ENCODE measurements at regions not wholly inside any gene's neighbourhood (a gene's known extent, or its start where the extent isn't known, plus 50 kb on each side); places are given as distances from the start of the nearest gene placed in this dataset.

DNA sequence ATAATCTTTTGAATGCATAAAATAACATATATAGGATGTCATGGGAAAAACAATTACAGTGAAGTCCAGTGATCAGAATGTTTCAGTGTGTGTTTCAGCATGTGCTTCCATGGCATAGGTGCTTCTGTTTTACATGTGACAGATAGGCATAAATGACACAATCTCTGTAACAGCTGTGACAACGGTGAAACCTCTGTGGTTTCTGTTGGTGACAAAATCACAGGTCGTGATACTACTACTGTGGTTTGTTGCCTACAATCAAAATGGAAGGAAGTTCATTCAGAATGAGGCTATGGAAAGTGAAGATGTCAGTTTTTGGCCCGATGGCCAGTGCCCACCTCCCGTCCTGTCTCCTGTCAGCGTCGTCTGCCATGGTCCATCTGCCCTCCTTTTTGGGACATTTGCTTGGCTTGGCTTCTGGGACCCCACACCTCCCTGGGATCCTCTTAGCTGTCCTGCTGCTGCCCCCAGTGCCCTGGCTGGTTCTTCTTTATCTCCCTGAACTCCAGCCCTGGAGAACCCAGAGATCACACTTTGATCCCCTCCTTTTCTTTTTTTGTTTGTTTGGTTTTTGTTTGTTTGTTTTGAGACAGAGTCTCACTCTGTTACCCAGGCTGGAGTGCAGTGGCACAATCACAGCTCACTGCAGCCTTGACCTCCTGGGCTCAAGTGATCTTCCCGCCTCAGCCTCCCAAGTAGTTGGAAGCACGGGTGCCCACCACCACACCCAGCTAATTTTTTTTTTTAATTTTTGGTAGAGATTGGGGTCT, 79.3 kb upstream of the NAA20 start (continued):
- peak; percentile 99 for TF ChIP-seq ZNF460 (CRISPR knock-in tag; IDR thresholded peaks at IDR 0.05; ENCODE audit: borderline replicate concordance)
- no peak for TF ChIP-seq ARHGAP35 (CRISPR knock-in tag; IDR thresholded peaks at IDR 0.05; ENCODE audit: borderline replicate concordance)
- peak; percentile 15 for TF ChIP-seq SKI (IDR thresholded peaks at IDR 0.05; ENCODE audit: partially characterized antibody)
- TF ChIP-seq RFX5 (IDR thresholded peaks at IDR 0.05; ENCODE audit: low read depth, low read length): no peak
- TF ChIP-seq ZNF160 (CRISPR knock-in tag; IDR thresholded peaks at IDR 0.05): no peak
- TF ChIP-seq ZNF569 (CRISPR knock-in tag; IDR thresholded peaks at IDR 0.05; ENCODE audit: borderline replicate concordance): no peak
- TF ChIP-seq ZNF839 (CRISPR knock-in tag; IDR thresholded peaks at IDR 0.05; ENCODE audit: borderline replicate concordance): no peak
- 0 out of 2 replicates have a peak, but pooled peaks have one; percentile 27 for TF ChIP-seq RCOR2 (CRISPR knock-in tag; IDR thresholded peaks at IDR 0.05)
- TF ChIP-seq, protein P1, sequence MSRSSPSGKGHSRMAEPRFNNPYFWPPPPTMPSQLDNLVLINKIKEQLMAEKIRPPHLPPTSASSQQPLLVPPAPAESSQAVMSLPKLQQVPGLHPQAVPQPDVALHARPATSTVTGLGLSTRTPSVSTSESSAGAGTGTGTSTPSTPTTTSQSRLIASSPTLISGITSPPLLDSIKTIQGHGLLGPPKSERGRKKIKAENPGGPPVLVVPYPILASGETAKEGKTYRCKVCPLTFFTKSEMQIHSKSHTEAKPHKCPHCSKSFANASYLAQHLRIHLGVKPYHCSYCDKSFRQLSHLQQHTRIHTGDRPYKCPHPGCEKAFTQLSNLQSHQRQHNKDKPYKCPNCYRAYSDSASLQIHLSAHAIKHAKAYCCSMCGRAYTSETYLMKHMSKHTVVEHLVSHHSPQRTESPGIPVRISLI (CRISPR knock-in tag; IDR thresholded peaks at IDR 0.05; ENCODE audit: borderline replicate concordance): no peak
- no peak for TF ChIP-seq ATM (IDR thresholded peaks at IDR 0.05; ENCODE audit: borderline replicate concordance)
- peak; percentile 11; the same call in 1 of the 2 replicates for TF ChIP-seq HNF4A (CRISPR knock-in tag; IDR thresholded peaks at IDR 0.05)
- TF ChIP-seq, protein P2, sequence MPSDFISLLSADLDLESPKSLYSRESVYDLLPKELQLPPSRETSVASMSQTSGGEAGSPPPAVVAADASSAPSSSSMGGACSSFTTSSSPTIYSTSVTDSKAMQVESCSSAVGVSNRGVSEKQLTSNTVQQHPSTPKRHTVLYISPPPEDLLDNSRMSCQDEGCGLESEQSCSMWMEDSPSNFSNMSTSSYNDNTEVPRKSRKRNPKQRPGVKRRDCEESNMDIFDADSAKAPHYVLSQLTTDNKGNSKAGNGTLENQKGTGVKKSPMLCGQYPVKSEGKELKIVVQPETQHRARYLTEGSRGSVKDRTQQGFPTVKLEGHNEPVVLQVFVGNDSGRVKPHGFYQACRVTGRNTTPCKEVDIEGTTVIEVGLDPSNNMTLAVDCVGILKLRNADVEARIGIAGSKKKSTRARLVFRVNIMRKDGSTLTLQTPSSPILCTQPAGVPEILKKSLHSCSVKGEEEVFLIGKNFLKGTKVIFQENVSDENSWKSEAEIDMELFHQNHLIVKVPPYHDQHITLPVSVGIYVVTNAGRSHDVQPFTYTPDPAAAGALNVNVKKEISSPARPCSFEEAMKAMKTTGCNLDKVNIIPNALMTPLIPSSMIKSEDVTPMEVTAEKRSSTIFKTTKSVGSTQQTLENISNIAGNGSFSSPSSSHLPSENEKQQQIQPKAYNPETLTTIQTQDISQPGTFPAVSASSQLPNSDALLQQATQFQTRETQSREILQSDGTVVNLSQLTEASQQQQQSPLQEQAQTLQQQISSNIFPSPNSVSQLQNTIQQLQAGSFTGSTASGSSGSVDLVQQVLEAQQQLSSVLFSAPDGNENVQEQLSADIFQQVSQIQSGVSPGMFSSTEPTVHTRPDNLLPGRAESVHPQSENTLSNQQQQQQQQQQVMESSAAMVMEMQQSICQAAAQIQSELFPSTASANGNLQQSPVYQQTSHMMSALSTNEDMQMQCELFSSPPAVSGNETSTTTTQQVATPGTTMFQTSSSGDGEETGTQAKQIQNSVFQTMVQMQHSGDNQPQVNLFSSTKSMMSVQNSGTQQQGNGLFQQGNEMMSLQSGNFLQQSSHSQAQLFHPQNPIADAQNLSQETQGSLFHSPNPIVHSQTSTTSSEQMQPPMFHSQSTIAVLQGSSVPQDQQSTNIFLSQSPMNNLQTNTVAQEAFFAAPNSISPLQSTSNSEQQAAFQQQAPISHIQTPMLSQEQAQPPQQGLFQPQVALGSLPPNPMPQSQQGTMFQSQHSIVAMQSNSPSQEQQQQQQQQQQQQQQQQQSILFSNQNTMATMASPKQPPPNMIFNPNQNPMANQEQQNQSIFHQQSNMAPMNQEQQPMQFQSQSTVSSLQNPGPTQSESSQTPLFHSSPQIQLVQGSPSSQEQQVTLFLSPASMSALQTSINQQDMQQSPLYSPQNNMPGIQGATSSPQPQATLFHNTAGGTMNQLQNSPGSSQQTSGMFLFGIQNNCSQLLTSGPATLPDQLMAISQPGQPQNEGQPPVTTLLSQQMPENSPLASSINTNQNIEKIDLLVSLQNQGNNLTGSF (CRISPR knock-in tag; IDR thresholded peaks at IDR 0.05): no peak
- no peak for TF ChIP-seq ZKSCAN5 (CRISPR knock-in tag; IDR thresholded peaks at IDR 0.05)
- TF ChIP-seq SPEN (CRISPR knock-in tag; IDR thresholded peaks at IDR 0.05; ENCODE audit: low read depth): no peak
- TF ChIP-seq ZNF432 (CRISPR knock-in tag; IDR thresholded peaks at IDR 0.05; ENCODE audit: borderline replicate concordance): no peak
- TF ChIP-seq GZF1 (CRISPR knock-in tag; IDR thresholded peaks at IDR 0.05): no peak
- TF ChIP-seq, protein P3, sequence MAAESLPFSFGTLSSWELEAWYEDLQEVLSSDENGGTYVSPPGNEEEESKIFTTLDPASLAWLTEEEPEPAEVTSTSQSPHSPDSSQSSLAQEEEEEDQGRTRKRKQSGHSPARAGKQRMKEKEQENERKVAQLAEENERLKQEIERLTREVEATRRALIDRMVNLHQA (CRISPR knock-in tag; IDR thresholded peaks at IDR 0.05): no peak
- no peak for TF ChIP-seq MAF1 (CRISPR knock-in tag; IDR thresholded peaks at IDR 0.05; ENCODE audit: borderline replicate concordance)
- no peak for TF ChIP-seq GABPA (IDR thresholded peaks at IDR 0.05; ENCODE audit: low read depth, low read length)
- TF ChIP-seq GABPA (CRISPR knock-in tag; IDR thresholded peaks at IDR 0.05; ENCODE audit: low read depth): no peak
- peak; percentile 53 for TF ChIP-seq POGZ (CRISPR knock-in tag; IDR thresholded peaks at IDR 0.05)
- peak; percentile 13; the same call in 1 of the 2 replicates for TF ChIP-seq SOX5 (CRISPR knock-in tag; IDR thresholded peaks at IDR 0.05; ENCODE audit: borderline replicate concordance)
- TF ChIP-seq U2AF2 (IDR thresholded peaks at IDR 0.05; ENCODE audit: low read depth, low read length): no peak
- no peak for TF ChIP-seq MAFK (conservative IDR thresholded peaks at IDR 0.05 in 1 of 2, IDR thresholded peaks at IDR 0.05 in 1 of 2; ENCODE audit: low read length in 2 of 2)
- no peak for TF ChIP-seq ZNF230 (CRISPR knock-in tag; IDR thresholded peaks at IDR 0.05)
- no peak for TF ChIP-seq ZNF263 (CRISPR knock-in tag; IDR thresholded peaks at IDR 0.05)

Data from HepG2 (cell line).